H1 (cell line): ENCODE measurements at regions not wholly inside any gene's neighbourhood (a gene's known extent, or its start where the extent isn't known, plus 50 kb on each side); places are given as distances from the start of the nearest gene placed in this dataset.

ENCODE experiments used
- E2F6 ChIP-seq: IDR thresholded peaks from 2 replicates; pipeline ENCODE4 v1.6.1; 2012; ENCODE audit warnings: inconsistent platforms
- FOSL1 ChIP-seq: IDR thresholded peaks from 2 replicates; pipeline ENCODE4 v1.6.1; 2011; ENCODE audit warnings: mild to moderate bottlenecking, low read depth, low read length, moderate library complexity; ENCODE audit not compliant: insufficient read depth
- JUN ChIP-seq: IDR thresholded peaks from 2 replicates; pipeline ENCODE4 v1.6.1; 2011; ENCODE audit warnings: low read depth, mild to moderate bottlenecking, improper control_type of control experiment, low read length
- SIN3A ChIP-seq, 2 experiments: IDR thresholded peaks in 1 of 2; conservative IDR thresholded peaks in 1 of 2; 2 replicates each; pipeline ENCODE4 v1.6.1; 2011 to 2012; ENCODE audit warnings: low read length in 2 of 2, improper control_type of control experiment in 1 of 2, low read depth in 1 of 2, mild to moderate bottlenecking in 1 of 2

- TF ChIP-seq FOSL1 (no peak), JUN (no peak), SIN3A (conservative IDR thresholded peaks at IDR 0.05 in 1 of 2, IDR thresholded peaks at IDR 0.05 in 1 of 2; ENCODE audit: low read depth in 1 of 2, low read length in 2 of 2) (no peak), E2F6 (no peak)
These were observed 450.4 kb downstream of the GPATCH2 start (continued) for GRCh38 chr1:217180443-217180842.
